ENCODE measurements at regions not wholly inside any gene's neighbourhood (a gene's known extent, or its start where the extent isn't known, plus 50 kb on each side); places are given as distances from the start of the nearest gene placed in this dataset.

DNA sequence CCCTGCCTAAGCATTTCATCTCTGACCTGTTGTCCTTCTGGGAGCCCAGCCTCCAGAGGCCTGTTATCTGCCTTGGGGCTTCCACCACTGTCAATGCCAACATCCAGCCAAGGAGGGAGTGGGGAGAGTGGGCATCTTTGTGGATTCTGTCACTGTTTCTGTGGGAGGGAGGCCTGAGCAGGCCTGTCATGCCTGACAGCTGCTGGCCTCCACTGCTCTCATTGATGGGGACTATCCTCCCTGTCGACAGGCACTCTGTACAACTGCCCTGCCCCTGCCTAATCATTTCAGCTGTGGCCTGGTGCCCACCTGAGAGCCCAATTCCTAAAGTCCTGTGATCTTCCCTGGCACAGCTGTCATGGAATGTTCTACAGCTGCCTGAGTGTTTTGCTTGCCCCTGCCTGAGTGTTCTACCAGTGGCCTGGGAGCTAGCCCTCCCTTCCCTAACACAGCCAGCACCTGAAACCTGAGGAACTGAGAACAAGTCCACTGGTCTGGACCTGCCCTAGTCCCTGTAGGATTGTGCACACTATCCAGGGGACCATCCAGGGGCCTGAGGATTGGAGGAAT is 145.3 kb downstream of the FAM83B start:
- DNase-seq, result no peak

DNA sequence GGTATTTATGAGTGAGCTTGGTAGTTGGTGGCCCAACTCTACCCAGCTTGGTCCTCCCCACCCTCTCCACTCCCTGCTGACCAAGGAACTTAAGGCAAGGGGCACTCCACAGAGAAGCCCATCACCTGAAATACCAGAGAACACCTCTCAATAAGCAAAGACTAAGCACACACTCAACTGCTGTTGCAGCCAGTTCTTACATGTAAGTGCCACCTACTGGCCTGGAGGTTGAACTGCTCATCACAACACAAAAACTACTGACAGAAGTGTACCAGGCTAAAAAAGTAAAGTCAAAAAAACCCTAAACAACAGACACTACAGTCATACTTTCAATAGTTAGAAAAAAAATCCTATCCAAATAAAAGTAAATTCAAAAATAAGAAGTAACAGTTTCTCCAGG is 146.2 kb downstream of the FAM83B start:
- peak; percentile 41 for DNase-seq

DNA sequence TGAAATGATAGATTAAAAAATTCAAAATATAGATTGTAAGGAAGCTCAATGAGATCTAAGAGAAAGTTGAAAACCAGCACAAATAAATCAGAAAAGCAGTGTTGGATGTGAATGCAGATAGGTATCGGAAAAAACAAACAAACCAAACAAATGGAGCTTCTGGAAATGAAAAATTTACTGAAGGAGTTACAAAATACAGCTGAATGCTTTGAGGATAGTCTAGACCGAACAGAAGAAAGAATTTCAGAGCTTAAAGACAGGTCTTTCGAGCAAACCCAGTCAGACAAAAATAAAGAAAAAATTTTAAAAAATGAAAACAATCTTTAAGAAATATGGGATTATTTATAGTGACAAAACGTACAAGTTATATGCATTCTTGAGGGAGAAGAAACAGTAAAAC is 146.7 kb downstream of the FAM83B start:
- DNase-seq, result no peak

DNA sequence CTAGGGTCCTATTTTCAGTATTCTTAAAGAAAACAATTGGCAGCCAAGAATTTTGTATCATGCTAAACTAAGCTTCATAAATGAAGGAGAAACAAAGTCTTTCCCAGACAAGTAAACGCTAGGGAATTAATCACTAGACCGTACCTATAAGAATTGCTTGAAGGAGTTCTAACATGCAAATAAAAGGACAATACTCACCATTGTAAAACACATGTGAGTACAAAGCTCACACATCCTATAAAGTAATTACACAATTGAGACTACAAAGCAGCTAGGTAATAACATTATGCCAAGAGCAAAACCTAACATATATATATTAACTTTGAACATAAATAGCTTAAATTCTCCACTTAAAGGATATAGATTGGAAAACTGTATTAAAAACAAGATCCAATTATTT is 147.4 kb downstream of the FAM83B start:
- no peak for DNase-seq

DNA sequence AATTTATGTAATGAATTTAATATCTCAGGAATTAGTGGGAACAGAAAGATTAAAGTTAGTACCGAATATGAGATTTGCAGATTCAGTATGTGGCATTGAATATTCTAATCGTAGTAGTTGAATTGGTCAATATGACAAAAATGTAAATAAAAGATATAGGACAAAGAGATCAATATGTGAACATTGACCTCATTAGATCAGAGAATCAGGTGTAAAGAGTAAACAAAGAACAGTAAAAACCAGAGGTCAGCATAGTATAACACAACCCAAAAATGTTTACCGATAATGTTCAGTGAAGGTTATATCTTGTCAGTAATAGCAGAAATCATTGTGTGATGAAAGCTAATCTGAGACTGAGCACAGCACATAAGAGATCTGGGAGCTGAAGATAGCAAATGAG is 152.0 kb downstream of the FAM83B start:
- DNase-seq, result no peak

DNA sequence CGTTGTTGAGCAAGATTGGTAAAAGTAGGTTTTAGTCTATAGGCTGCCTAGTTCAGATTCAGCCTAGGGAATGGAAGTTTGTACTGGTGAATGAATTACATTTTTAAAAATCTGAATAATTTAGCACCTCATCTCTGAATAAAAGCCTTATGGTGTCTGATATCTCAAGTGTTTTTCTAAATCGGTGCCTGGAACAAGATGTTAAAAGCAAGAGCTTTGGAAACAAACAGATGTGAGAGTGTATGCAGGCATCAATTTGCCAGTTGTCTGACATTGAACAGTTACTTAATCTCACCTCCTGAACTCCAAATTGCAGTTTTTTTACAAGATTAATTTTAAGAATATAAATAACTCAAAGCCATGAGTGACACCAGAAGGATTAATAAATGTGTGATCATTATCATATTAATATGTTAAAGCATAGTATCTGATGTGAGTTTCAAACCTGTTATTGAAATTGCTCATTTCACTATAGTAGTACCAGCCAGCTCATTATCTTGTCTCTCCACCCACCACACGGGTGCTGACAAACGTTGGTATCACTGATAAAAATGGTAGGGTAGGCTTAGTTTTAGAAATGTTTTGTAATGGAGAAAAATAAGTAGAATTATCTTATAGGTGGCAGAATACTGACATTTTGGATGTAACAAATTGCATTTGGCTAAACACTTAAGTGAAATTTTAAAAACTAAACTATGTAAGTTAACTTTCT is 157.3 kb downstream of the FAM83B start:
- DNase-seq, result no peak

DNA sequence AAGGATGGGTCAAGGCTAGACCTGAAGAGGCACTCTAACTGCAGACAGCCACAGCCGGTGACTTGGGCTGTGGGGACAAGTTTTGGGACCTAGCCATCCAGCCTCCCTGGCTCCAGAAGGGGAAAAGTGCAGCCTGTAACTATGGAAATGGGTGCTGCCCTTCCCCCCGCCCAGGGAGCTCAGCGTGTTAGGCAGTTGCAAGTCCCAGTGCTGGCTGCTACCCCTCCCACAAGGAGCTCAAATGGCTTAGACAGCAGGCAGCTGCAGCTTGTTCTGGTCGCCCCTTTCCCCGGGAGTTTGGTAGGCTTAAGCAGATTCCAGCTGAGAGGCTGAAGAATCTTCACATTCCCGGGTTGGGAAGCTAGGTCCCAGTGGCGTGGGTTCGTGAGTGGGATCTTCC is 162.6 kb downstream of the FAM83B start:
- no peak for DNase-seq

DNA sequence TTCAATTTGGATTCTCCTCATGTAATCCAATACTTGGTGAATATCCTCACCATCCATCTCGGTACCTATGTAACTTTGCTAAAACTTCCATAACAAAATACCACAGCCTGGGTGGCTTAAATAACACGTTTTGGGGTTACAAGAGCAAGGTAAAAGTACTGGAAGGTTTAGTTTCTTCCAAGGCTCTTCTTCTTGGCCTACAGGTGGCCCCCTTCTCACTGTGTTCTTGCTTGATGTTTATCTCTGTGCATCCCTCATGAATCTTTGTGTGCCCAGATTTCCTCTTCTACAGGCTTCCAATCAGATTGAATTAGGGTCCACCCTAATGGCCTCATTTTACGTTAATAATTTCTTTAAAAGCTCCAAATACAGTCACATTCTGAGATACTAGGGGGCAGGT is 163.3 kb upstream of the HCRTR2 start:
- no peak for DNase-seq

DNA sequence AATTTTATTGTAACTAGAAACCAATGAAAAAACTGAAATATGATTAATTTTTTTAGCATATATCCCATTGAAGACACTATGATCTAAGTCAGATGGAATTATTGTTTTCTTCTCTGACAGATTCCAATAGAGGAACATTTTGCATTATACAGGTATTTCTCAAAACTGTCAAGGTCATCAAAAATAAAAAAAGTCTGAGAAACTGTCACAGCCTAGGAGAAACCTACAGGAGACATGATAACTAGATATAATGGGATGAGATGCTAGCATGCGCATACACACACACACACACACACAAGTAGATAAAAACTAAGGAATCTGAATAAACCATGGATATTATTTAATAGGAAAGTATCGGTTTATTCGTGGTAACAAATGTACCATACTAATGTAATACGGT is 161.9 kb upstream of the HCRTR2 start:
- DNase-seq, result no peak

DNA sequence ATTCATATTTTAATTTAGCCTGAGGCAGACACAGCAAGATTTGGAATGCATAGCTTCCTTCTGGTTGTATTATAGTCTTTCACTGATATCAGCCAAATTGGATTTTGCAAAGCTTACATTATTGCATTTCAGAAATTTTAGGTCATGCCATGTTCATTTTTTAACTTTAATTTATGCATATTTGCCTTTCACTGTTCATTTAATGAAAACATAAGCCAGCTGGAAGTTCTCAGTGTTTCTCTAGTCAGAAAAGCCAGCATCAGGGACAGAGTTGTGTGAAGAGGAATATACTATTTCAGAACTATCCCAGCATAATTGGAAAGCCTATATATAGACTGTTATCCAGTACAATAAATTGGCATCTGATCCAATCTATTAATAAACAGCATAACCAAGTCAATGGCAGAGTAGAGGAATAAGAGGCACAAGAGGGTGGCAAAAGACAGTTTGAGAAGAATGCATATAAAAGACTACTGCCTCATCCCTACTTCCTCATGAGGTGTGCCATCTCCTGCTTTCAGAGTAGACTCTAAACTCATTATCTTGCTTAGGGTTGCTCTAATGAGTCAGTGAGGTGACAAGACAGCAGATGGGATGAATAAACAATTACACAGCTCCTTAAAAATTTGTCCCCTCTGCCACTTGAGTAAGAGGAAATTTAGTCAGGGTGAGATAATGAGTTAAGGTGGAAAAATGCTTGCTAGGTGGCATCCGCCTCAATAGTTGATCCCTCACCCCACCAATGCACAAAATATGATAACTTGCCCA is 159.8 kb upstream of the HCRTR2 start:
- DNase-seq, result no peak

DNA sequence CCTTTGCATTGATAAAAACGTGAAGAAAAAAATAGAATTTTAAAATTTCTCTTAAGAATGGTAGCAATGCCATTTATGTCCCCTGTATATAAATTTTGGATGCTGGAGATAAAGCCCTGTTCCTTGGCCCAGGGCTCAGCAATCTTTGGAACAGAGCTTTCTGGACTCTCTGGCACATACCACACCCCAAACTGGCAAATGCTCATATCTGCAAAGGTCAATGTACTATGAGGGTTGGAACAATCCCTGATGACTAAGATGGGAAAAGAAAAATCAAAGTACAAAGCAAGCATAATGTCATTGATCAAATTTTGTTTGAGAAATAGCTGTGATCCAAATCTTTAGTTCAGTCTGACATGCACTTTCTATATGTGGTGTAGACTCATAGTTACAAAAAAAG is 158.1 kb upstream of the HCRTR2 start:
- DNase-seq, result no peak

DNA sequence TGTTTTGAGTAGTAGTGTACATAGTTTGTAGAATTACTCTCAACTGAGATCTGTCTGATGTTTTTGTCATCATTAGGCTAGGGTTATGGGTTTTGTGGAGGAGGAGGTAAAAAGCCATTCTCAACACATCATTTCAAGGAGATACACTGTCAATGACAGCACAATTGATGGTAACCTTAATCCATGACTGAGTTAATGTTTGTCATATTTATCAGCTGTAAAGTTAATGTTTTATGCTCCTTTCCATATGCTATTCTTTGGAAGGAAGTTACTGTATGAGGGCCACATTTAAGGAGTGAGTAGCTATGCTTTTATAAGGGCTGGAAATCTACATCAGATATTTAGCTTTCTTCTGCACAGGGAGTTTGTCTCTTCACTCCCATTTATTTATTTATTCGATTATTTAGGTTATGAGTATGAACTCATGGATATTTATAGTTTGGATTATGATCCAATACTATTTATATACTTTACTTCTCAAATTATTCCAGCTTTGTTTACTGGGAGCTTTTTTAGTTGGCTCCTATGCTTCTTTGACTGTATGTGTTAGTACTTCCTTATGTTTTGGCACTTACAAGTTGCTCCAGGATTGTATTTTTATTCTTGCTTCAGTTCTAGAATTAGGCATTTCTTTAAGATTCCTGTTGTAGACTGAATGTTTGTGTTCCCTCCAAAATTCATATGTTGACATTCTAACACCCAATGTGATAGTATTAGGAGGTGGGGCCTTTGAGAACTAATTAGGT is 156.6 kb upstream of the HCRTR2 start:
- no peak for DNase-seq

DNA sequence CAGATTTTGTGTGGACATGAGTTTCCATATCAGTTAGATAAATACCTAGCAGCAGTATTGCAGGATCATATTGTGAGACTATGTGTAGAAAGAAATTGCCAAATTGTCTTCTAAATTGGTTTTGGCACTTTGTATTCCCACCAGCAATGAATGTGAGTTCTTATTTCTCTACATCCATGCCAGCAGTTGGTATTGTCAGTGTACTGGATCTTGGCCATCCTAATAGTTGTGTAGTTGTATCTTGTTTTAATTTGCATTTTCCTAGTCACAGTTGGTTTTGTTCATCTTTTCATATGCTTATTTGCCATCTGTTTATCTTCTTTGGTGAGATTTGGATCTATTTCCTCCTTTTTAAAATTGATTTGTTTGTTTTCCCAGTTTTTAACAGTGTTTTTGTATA is 154.7 kb upstream of the HCRTR2 start:
- no peak for DNase-seq

DNA sequence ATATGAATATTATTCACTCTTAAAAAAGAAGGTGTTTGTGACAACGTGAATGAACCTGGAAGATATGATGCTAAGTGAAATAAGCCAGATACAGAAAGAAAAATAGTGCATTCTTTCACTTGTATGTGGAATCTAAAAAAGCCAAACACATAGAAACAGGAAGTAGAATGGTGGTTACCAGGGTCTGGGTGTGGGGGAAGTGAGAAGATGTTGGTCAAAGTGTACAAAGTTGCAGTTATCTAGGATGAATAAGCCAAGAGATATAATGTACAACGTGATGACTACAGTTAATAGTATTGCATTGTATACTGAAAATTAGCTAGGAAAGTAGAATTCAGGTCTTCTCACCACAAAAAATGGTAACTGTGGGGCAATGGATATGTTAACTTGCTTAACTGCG is 151.1 kb upstream of the HCRTR2 start:
- DNase-seq, result no peak

DNA sequence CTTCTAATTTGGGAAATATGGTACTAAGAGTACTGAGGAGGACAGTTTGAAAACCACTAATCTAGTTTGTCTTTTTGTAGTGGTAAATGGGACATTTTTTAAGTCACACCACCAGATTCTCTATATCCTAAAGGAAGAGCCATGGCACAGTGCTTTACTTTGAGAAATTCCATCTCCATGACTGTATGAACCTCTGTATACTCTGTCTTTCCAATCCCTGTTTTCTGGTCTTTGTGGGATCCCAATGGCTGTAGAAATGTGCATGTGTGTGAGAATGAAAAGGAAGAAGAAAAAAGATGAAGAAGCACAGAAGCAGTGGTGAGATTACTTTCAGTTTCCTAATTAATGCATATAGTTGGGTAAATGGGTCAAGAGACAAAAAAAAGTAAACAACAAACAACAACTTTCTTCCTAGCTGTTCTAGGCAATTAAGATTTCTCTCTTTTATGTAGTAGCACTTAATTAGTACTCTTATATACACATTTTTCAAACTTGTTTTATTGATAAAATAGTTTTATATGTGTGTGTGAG is 141.2 kb upstream of the HCRTR2 start:
- no peak for DNase-seq

DNA sequence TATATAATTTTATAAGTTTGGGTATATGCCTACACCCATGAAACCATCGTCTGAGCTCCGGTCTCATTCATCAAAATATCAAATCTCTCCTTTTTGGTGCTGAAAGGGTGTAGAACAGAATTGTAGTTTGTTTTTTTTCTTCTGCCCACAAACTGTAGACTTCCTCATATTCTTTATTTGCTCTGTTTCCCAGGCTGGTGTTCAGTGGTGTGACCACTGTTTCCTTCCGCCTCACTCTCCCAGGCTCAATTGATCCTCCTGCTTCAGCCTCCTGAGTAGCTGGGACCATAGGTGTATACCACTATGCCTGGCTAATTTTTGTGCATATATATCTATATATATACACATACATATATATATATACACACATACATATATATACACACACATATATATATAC is 139.6 kb upstream of the HCRTR2 start:
- no peak for DNase-seq

DNA sequence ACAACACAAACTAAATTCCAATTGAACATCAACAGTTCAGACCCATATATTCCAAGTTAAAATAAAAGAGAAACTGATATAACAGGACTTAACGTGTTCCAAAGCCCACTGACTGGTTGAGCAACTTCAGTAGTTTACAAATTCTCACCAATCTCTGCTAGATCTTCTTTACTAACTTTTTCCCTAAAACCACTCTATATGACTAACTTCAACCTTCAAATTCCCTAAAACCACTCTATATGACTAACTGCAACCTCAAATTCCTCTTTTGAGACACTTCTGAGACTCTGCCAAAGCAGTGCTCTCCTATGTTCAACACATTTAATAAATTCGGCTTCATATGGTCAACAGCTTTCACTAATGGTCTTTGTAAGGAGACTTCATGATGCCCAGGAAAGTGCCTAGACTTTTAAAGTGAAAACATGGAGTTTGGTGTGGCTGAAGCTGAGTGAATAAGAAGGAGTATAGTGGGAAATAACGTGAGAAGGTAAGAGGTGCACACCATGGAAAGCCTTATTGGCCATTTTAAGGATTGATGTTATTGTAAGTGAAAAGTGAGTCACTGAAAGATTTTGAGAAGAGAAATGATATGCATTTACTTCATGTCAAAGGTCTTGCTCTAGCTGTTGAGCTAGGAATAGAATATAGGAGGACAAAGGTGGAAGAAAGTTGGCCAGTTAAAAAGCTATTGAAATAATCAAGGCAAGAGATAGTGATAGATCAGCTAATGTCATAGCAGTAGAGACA is 134.0 kb upstream of the HCRTR2 start:
- no peak for DNase-seq

DNA sequence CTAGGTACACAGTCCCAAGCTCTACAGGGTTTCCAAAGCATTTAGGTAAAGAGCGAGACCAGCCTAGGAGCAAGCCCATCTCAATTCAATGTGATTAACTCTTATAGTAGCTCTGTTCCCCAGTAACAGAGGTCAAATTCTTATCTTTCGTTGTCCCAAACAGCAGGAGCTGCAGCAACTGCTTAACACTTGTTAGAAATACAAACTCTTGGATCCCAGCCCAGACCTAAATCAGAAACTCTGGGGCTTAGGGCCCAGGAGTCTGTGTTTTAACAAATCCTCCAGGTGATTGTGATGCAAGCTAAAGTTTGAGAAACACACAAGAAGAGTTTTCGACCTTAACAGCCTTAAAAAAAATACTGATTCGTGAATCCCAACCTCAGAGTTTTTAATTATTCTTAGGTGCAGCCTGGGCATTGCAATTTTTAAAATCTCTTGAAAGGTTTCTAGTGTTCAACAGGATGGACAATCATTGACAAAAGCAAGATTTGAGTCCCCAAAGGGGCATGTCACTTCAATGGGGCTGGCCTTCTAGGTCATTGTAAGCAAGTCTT is 127.4 kb upstream of the HCRTR2 start:
- DNase-seq, result no peak

DNA sequence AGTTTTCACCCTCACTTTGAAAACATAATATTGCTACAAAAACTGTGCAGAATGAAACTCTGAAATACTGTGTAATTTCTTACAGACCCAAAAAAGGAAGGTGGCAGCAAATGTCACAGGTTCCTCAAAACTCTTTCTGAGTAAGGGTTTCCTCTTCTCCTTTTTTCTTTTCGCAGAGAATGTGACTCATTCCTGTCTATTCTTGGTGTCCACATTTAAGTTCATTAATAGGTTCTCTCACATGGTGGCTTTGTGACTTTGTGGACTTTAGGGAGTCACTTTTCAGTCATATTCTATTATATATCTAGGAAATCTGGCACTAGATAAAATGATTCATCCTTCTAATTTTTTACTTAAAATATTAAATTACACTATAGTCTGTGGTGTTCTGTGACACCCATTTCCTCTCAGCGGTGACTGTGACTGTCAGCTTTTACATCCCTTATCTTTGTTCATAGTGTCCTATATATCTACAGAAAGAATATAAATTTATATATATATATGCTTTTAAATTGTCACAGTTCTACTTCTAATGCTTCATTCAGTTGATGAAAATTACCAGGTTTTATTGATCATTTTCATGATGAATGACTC is 126.8 kb upstream of the HCRTR2 start:
- no peak for DNase-seq

DNA sequence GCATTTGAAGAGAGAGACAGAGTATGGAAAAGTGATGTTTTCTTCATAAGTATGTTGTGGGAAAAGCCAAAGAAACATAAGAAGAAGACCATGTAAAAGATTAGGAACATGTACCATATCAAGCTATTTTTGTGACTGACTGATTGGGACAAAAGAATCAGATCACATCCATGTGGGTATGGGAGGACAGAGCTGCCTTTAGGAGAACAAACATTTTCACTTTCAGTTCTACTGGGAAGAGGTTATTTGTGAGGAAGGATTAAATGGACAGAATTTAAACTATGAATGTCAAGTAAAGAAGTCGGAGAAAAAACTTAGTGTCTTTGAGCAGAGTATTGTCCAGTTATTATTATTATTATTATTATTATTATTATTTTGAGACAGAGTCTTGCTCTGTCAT is 124.4 kb upstream of the HCRTR2 start:
- DNase-seq, result no peak

DNA sequence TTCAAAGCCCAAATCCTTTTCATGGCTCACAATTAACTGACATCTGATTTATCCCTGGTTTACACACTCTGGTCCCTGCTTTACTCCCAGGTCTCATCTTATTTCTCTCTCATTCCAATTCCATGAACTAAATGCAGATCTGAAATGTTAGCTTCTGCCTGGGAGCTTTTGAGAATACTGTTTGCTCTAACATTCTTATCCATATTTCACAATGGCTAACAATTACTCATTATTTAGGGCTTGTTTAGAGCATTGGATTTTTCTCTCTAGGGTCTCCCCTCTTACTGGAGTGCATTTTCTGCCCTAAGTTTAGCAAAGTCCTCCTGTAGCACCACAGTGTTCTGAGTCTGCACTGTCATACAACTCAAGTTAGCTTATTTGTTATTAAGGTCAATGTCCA is 121.5 kb upstream of the HCRTR2 start:
- no peak for DNase-seq

DNA sequence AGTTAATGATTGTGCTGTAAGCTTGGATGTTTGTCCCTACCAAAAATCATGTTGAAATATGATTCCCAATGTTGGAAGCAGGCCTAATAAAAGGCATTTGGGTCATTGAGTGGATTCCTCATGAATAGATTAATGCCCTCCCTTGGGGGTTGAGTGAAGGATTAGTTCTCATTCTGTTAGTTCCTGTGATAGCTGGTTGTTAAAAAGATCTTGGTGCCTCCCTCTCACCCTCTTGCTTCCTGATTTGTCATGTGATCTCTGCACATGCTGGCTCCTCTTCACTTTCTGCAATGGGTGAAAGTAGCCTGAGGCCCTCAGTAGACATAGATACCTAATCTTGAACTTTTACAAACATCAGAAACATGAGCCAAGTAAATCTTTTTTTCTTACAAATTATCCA is 115.6 kb upstream of the HCRTR2 start:
- no peak for DNase-seq

Data from NCI-H748 treated with DMSO at 0.1 percent for 48 hours (cell line).